ENCODE measurements at regions not wholly inside any gene's neighbourhood (a gene's known extent, or its start where the extent isn't known, plus 50 kb on each side); places are given as distances from the start of the nearest gene placed in this dataset.

GRCh38 chr1:68293609-68294366, 61.5 kb upstream of the WLS start:
- TF ChIP-seq, protein P1, sequence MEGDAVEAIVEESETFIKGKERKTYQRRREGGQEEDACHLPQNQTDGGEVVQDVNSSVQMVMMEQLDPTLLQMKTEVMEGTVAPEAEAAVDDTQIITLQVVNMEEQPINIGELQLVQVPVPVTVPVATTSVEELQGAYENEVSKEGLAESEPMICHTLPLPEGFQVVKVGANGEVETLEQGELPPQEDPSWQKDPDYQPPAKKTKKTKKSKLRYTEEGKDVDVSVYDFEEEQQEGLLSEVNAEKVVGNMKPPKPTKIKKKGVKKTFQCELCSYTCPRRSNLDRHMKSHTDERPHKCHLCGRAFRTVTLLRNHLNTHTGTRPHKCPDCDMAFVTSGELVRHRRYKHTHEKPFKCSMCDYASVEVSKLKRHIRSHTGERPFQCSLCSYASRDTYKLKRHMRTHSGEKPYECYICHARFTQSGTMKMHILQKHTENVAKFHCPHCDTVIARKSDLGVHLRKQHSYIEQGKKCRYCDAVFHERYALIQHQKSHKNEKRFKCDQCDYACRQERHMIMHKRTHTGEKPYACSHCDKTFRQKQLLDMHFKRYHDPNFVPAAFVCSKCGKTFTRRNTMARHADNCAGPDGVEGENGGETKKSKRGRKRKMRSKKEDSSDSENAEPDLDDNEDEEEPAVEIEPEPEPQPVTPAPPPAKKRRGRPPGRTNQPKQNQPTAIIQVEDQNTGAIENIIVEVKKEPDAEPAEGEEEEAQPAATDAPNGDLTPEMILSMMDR (conservative IDR thresholded peaks at IDR 0.05; ENCODE audit: low read length), result no peak
- no peak for TF ChIP-seq EZH2phosphoT487 (IDR thresholded peaks at IDR 0.05; ENCODE audit: borderline replicate concordance)
